Heart left ventricle (tissue), 13 donors: ENCODE measurements at regions not wholly inside any gene's neighbourhood (a gene's known extent, or its start where the extent isn't known, plus 50 kb on each side); places are given as distances from the start of the nearest gene placed in this dataset.

ENCODE experiments used
- CTCF ChIP-seq, 12 donors: fragments of 200-600 bp; sonication (generic) in 4 of 12; IDR thresholded peaks; one replicate each; pipeline versions ENCODE4 v1.5.0 to v1.8.0; 2018 to 2022; ENCODE audit warnings: antibody characterized with exemption in 12 of 12, mild to moderate bottlenecking in 5 of 12
- POLR2A ChIP-seq, 2 donors: fragments of 450-650 bp; IDR thresholded peaks; one replicate each; pipeline ENCODE4 v1.6.1; 2017; ENCODE audit warnings: antibody characterized with exemption in 2 of 2, mild to moderate bottlenecking in 2 of 2, moderate library complexity in 2 of 2
- donor health status: ischemic (EF 13 %, LVEDD 7.1; RV severe dilation, severe dysfunction).
- donor health status: DM: no; HTN: yes; CAD: no.
- donor health status: DM: no; HTN: no; CAD: no.
- donor health status: ischemic (EF 25% LVEDD 6.9; RV normal size, moderate dysfunction).
- donor health status: ischemic (EF 25% LVEDD 5.7; RV mildly dilated, moderate dysfunction).
- donor health status: ischemic (EF 35%, LVEDD 5.7; RV mildly dilated, moderate dysfunction).
- donor health status: nonischemic (EF 11% LVEDD 7.7; RV severe dilation, severe dysfunction).
- donor health status: DM: yes; HTN: yes; CAD: no.
- donor health status: PGD.
- donor health status: ischemic (EF 29% LVEDD 5.4; RV normal size, mild dysfunction).
- donor health status: nonischemic (EF 23%, LVEDD 6.1; RV moderate dilation, normal function).

DNA sequence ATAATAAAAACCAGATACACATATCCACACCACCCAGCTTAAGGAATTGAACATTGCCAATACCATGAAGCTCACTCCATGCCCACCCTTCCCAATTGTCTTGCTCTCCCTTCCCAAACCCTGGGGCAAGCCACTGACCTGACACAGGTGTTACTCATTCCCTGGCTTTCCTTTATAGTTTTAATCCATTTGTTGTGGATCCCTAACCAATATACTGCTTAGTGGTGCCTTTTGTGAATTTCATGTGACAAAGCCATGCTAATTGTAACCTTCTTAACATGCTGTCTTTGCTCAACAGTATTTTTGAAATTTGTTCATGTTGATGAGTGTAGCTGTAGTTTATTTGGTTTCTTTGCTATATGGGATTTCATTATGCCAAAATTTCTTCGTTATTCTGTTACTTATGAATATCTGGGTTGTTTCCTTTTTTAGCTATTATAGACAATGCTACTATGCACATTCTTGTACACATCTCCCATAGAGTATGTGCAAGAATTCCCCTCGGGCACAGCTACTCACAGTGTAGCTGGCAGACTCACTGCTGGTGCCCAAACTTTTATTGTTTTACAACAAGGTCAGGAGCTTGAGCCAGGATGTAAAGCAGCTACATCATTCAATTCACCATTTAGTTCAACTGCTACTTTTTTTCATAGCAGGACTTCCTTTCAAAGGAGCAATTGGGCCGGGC is 90.8 kb upstream of the ATL2 start:
- TF ChIP-seq CTCF (IDR thresholded peaks at IDR 0.05), result no peak
- TF ChIP-seq POLR2A (IDR thresholded peaks at IDR 0.05), result no peak
